Testis (tissue), 2 donors: ENCODE measurements at regions not wholly inside any gene's neighbourhood (a gene's known extent, or its start where the extent isn't known, plus 50 kb on each side); places are given as distances from the start of the nearest gene placed in this dataset.

Experiments used
- POLR2A ChIP-seq: fragments of 450-650 bp; IDR thresholded peaks from one replicate; pipeline ENCODE4 v1.6.1; 2017; ENCODE audit warnings: antibody characterized with exemption, mild to moderate bottlenecking, moderate library complexity
- TF ChIP-seq, protein P1 (sequence below), 3 experiments: fragments of 450-650 bp in 2 of 3; fragments of 200-600 bp in 1 of 3; sonication (generic) in 1 of 3; IDR thresholded peaks; one replicate each; pipeline ENCODE4 v1.5.1; 2016 to 2019; ENCODE audit warnings: antibody characterized with exemption in 3 of 3, mild to moderate bottlenecking in 2 of 3, moderate library complexity in 1 of 3

GRCh38 chr6:132209351-132209750 lies 191.9 kb downstream of the MOXD1 start:
- TF ChIP-seq, protein P1, sequence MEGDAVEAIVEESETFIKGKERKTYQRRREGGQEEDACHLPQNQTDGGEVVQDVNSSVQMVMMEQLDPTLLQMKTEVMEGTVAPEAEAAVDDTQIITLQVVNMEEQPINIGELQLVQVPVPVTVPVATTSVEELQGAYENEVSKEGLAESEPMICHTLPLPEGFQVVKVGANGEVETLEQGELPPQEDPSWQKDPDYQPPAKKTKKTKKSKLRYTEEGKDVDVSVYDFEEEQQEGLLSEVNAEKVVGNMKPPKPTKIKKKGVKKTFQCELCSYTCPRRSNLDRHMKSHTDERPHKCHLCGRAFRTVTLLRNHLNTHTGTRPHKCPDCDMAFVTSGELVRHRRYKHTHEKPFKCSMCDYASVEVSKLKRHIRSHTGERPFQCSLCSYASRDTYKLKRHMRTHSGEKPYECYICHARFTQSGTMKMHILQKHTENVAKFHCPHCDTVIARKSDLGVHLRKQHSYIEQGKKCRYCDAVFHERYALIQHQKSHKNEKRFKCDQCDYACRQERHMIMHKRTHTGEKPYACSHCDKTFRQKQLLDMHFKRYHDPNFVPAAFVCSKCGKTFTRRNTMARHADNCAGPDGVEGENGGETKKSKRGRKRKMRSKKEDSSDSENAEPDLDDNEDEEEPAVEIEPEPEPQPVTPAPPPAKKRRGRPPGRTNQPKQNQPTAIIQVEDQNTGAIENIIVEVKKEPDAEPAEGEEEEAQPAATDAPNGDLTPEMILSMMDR (IDR thresholded peaks at IDR 0.05): no peak
- TF ChIP-seq POLR2A: no peak
